Psoas muscle (tissue), 7 donors: ENCODE measurements at regions not wholly inside any gene's neighbourhood (a gene's known extent, or its start where the extent isn't known, plus 50 kb on each side); places are given as distances from the start of the nearest gene placed in this dataset.

Experiments used
- ATAC-seq, 4 donors: fragments of 200-7000 bp; cut with Tn5 transposase; one replicate each; pipeline ENCODE4 v1.9.1; 2020; ENCODE audit warnings: moderate library complexity in 3 of 4, mild to moderate bottlenecking in 2 of 4
- DNase-seq, 2 donors: peaks; one replicate each; pipeline ENCODE4 v3.0.0-alpha.2; 2020
- H3K27ac ChIP-seq: fragments of 200-600 bp; one replicate; pipeline ENCODE4 v1.8.0; 2022
- H3K27me3 ChIP-seq, 3 donors: fragments of 200-600 bp in 1 of 3; one replicate each; pipeline versions ENCODE4 v1.6.1 to v1.8.0; 2013 to 2022; ENCODE audit warnings: low read length in 2 of 3, mild to moderate bottlenecking in 2 of 3, moderate library complexity in 1 of 3; ENCODE audit not compliant: insufficient read depth in 3 of 3
- H3K36me3 ChIP-seq, 2 donors: fragments of 200-600 bp in 1 of 2; one replicate each; pipeline versions ENCODE4 v1.6.1 to v1.8.0; 2013 to 2022; ENCODE audit warnings: low read depth in 1 of 2, mild to moderate bottlenecking in 1 of 2, moderate library complexity in 1 of 2; ENCODE audit not compliant: insufficient read depth in 1 of 2
- H3K4me1 ChIP-seq: fragments of 200-600 bp; one replicate; pipeline ENCODE4 v1.8.0; 2022
- H3K4me3 ChIP-seq: fragments of 200-600 bp; one replicate; pipeline ENCODE4 v1.8.0; 2022; ENCODE audit warnings: mild to moderate bottlenecking
- H3K9me3 ChIP-seq: fragments of 200-600 bp; one replicate; pipeline ENCODE4 v1.8.0; 2022
- WGBS, 3 donors: extraction: QIAGEN DNeasy Blood & Tissue Kit; methylation state at CpG; one replicate each; pipeline versions ENCODE4 v1.1.6 to v1.1.7; 2013; 5-methylcytosine and 5-hydroxymethylcytosine counted together
- intact Hi-C, 2 donors: fragments of 100-400 bp; cut with DNase I; formaldehyde crosslinking; loops; one replicate each; pipeline versions ENCODE4 v1.11.0 to v1.14.2; 2022
- TF ChIP-seq, protein P1 (sequence below): fragments of 200-600 bp; IDR thresholded peaks from one replicate; pipeline ENCODE4 v1.8.0; 2022; ENCODE audit warnings: antibody characterized with exemption
- donor health status: healthy with polysubstance abuse.
- donor health status: DM: no; HTN: no; CAD: no; lungs with moderate emphysema.
- donor health status: Bipolar disorder and iron deficiency.
- donor health status: healthy.
- donor health status: DM: yes; HTN: yes; CAD: no.
- donor health status: DM: no; HTN: no; CAD: no.
- donor health status: DM: yes; HTN: yes; CAD: no.

DNA sequence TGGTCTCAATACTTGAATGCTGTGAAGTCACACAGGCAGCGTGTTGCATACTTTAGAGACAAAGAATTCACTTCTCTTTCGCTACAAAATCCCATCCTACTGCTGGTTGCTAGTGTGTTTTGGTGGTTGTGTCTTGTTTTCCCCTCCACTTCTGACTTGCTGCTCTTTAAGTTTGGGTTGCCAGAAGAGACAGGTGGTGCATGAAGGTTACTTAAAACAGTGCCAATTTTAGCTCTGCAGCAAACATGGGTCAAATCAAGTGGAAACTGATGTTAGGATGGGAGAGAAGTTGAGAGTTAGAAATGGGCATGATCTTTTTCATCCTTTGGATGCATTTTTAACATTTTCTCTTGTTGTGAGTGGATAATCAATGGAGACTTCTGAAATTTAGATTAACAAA is 136.2 kb upstream of the KCNH7 start:
- TF ChIP-seq, protein P1, sequence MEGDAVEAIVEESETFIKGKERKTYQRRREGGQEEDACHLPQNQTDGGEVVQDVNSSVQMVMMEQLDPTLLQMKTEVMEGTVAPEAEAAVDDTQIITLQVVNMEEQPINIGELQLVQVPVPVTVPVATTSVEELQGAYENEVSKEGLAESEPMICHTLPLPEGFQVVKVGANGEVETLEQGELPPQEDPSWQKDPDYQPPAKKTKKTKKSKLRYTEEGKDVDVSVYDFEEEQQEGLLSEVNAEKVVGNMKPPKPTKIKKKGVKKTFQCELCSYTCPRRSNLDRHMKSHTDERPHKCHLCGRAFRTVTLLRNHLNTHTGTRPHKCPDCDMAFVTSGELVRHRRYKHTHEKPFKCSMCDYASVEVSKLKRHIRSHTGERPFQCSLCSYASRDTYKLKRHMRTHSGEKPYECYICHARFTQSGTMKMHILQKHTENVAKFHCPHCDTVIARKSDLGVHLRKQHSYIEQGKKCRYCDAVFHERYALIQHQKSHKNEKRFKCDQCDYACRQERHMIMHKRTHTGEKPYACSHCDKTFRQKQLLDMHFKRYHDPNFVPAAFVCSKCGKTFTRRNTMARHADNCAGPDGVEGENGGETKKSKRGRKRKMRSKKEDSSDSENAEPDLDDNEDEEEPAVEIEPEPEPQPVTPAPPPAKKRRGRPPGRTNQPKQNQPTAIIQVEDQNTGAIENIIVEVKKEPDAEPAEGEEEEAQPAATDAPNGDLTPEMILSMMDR = no peak
- DNase-seq = no peak
- H3K27me3 ChIP-seq = no peaks in the 10 kb centered on the region
- WGBS, 3 donors = 75 to 77% (median 75%) methylated on average over 2 of the region's 2 CpGs
- H3K4me3 ChIP-seq = no peak overlapping the region
- H3K9me3 ChIP-seq = no peaks in the 10 kb centered on the region
- no peak overlapping the region for H3K27ac ChIP-seq
- ATAC-seq = no peak
- H3K36me3 ChIP-seq = no peaks in the 10 kb centered on the region
- intact Hi-C loops = no loop called here
- no peaks in the 10 kb centered on the region for H3K4me1 ChIP-seq

DNA sequence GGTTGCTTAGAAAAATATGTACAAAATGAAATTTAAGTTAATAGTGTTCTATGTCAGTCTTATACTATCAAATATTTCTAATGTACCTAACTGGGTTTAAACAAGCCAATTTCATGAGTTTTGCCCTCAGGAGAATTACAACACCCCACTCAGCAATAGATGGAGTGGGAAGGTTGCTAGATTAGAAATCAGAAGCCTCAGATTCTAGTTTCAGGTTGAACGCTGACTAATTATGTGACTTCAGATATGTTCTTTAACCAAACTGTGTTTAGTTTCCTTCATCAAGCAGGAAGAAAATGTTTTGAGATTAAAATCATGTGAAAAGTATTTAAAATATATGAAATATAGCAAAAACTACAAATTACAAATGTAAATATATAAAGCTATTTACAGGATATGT is 133.8 kb upstream of the KCNH7 start:
- DNase-seq (no peak), ATAC-seq (no peak)
- no peak overlapping the region for H3K4me3 ChIP-seq
- no peaks in the 10 kb centered on the region for H3K36me3 ChIP-seq
- TF ChIP-seq, protein P1 = no peak
- H3K4me1 ChIP-seq = no peaks in the 10 kb centered on the region
- H3K27ac ChIP-seq = no peak overlapping the region
- H3K27me3 ChIP-seq = no peaks in the 10 kb centered on the region
- intact Hi-C loops = no loop called here
- 84 to 91% (median 90%) methylated on average over 1 of the region's 1 CpG for WGBS, 3 donors
- H3K9me3 ChIP-seq = no peaks in the 10 kb centered on the region

DNA sequence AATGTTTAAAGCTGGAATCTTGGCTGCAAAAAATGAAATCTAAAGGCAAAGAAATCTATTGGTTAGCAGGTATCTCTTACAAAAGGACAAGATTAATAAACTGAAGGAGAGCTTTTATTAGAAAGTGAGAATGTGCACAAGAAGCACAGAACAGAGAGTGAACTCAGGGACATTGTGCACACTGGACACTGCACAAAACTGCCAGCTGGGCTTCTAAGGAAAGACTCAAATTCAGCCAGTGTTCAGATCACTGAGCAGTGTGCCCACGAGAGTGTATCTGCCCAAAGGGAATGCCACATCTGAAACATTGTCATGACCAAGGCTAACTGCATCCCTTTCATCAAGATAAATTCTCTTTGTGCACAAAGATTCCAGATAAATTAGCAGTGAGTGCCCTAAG is 129.7 kb upstream of the KCNH7 start:
- Histone ChIP-seq H3K9me3 (no peaks in the 10 kb centered on the region), H3K36me3 (no peaks in the 10 kb centered on the region), H3K27ac (no peak overlapping the region), H3K4me1 (no peaks in the 10 kb centered on the region), H3K4me3 (no peak overlapping the region), H3K27me3 (no peaks in the 10 kb centered on the region)
- TF ChIP-seq, protein P1 = no peak
- ATAC-seq (no peak), DNase-seq (no peak)
- intact Hi-C loops = no loop called here
- WGBS, 3 donors = 0% methylated on average over 1 of the region's 1 CpG

DNA sequence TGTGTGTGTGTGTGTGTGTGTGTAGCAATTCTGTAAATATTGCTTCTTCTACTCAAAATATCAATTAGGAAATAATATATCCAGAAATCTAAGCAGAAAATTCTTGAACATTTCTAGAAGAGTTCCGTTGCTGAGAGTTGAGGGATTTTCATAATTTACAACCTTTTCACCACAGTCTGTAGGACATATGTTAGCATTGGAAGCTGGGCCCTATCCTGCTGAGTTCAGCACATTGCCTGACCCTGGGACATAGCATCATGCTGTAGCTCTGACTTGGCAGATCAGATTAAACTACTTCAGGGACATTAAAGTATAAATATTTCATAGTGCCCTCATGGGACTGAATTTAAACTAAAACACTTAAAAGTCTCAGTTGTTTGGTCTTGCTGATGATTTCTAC is 129.2 kb upstream of the KCNH7 start:
- TF ChIP-seq, protein P1 = no peak
- Histone ChIP-seq H3K9me3 (no peaks in the 10 kb centered on the region), H3K36me3 (no peaks in the 10 kb centered on the region), H3K27ac (no peak overlapping the region), H3K4me1 (no peaks in the 10 kb centered on the region), H3K4me3 (no peak overlapping the region), H3K27me3 (no peaks in the 10 kb centered on the region)
- DNase-seq (no peak), ATAC-seq (no peak)
- intact Hi-C loops = no loop called here
- WGBS, 3 donors = 11 to 21% (median 11%) methylated on average over 1 of the region's 1 CpG

DNA sequence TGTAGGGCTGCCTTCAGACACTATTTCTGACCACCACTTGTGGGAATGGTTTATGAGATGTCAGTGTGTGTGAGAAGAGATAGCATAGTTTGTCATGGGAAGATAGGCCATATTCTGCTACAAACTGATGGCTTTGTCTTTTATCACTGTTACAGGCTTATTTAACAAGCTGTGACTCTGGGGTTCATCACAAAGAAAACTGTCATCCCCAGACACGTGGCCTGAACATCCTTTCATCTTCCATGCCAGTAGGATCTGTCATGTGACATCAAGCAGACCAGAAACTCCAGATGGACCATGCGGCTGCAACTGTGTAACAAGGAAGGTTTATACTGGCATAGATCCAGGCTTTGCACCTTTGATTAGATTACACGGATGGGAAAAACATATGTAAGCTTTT is 128.6 kb upstream of the KCNH7 start:
- intact Hi-C loops = no loop called here
- WGBS, 3 donors = 29 to 33% (median 33%) methylated on average over 3 of the region's 3 CpGs
- no peaks in the 10 kb centered on the region for H3K36me3 ChIP-seq

More for the DNA sequence above, 128.6 kb upstream of the KCNH7 start:
- Histone ChIP-seq H3K4me1 (no peaks in the 10 kb centered on the region), H3K27me3 (no peaks in the 10 kb centered on the region), H3K9me3 (no peaks in the 10 kb centered on the region), H3K27ac (no peak overlapping the region), H3K4me3 (no peak overlapping the region)
- TF ChIP-seq, protein P1 = no peak
- DNase-seq (no peak), ATAC-seq (no peak)
